Activated B cell treated with CpG ODN at 0.5 μM for 24 hours (primary cell): ENCODE measurements at regions not wholly inside any gene's neighbourhood (a gene's known extent, or its start where the extent isn't known, plus 50 kb on each side); places are given as distances from the start of the nearest gene placed in this dataset.

Experiments used
- ATAC-seq: fragments of 200-7000 bp; cut with Tn5 transposase; one replicate; pipeline ENCODE4 v1.10.0; 2021; ENCODE audit warnings: low read depth, mild to moderate bottlenecking, moderate library complexity
- CTCF ChIA-PET: fragments of 350-600 bp; sonication (Branson Sonifier 250); formaldehyde crosslinking; loops from one replicate; lab custom pipeline; 2021; ENCODE audit warnings: antibody characterized with exemption; lab: Charles Lee
- POLR2A ChIA-PET: fragments of 350-600 bp; sonication (Branson Sonifier 250); formaldehyde crosslinking; loops from one replicate; lab custom pipeline; 2021; ENCODE audit warnings: antibody characterized with exemption; lab: Charles Lee
- DNase-seq: peaks from one replicate; pipeline ENCODE4 v3.0.0; 2022
- H3K27ac Mint-ChIP-seq: one replicate; pipeline ENCODE4 v1.8.0; 2020; ENCODE audit warnings: mixed read lengths
- H3K27me3 Mint-ChIP-seq: one replicate; pipeline ENCODE4 v1.8.0; 2021; ENCODE audit warnings: mixed read lengths
- H3K36me3 Mint-ChIP-seq: one replicate; pipeline ENCODE4 v1.8.0; 2021; ENCODE audit warnings: low read depth, mixed read lengths
- H3K4me1 Mint-ChIP-seq: one replicate; pipeline ENCODE4 v1.8.0; 2021; ENCODE audit warnings: mixed read lengths
- H3K4me3 Mint-ChIP-seq: one replicate; pipeline ENCODE4 v1.8.0; 2020; ENCODE audit warnings: mild to moderate bottlenecking, mixed read lengths
- H3K9me3 Mint-ChIP-seq: one replicate; pipeline ENCODE4 v1.8.0; 2020; ENCODE audit warnings: mixed read lengths
- intact Hi-C: fragments of 100-400 bp; cut with micrococcal nuclease; formaldehyde crosslinking; loops from one replicate; pipeline ENCODE4 v1.15.1; 2024
- TF ChIP-seq, protein P1 (sequence below): fragments of 200-600 bp; IDR thresholded peaks from one replicate; pipeline ENCODE4 v1.8.0; 2022; ENCODE audit warnings: antibody characterized with exemption, mild to moderate bottlenecking

DNA sequence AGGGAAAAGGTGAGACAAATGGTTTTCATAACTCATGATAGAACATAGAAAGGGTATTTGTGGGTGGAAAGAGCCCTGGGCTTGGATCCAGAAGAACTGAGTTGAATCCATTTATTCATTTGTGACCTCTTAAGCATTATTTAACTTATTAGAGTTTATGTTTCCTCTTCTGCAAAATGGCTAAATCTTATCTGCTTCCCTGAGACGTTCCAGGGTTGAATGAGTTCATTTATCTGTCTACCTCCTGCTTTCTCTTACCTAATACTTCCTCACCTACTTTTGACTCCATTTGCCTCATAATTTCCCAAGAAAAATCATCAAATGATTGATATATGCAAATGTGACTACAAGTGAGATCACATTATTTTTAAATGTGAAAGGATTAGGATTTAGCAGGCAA lies 152.7 kb upstream of the GAS1 start:
- Mint-ChIP-seq H3K4me3 (no peak overlapping the region), H3K9me3 (no peaks in the 10 kb centered on the region), H3K4me1 (no peaks in the 10 kb centered on the region), H3K27ac (no peak overlapping the region), H3K27me3 (peaks cover 2% of the 10 kb centered on the region), H3K36me3 (no peaks in the 10 kb centered on the region)
- intact Hi-C loops, result no loop called here
- ATAC-seq (no peak), DNase-seq (no peak)
- POLR2A ChIA-PET, result no interaction called here
- CTCF ChIA-PET, result no interaction called here
- TF ChIP-seq, protein P1, sequence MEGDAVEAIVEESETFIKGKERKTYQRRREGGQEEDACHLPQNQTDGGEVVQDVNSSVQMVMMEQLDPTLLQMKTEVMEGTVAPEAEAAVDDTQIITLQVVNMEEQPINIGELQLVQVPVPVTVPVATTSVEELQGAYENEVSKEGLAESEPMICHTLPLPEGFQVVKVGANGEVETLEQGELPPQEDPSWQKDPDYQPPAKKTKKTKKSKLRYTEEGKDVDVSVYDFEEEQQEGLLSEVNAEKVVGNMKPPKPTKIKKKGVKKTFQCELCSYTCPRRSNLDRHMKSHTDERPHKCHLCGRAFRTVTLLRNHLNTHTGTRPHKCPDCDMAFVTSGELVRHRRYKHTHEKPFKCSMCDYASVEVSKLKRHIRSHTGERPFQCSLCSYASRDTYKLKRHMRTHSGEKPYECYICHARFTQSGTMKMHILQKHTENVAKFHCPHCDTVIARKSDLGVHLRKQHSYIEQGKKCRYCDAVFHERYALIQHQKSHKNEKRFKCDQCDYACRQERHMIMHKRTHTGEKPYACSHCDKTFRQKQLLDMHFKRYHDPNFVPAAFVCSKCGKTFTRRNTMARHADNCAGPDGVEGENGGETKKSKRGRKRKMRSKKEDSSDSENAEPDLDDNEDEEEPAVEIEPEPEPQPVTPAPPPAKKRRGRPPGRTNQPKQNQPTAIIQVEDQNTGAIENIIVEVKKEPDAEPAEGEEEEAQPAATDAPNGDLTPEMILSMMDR, result no peak

DNA sequence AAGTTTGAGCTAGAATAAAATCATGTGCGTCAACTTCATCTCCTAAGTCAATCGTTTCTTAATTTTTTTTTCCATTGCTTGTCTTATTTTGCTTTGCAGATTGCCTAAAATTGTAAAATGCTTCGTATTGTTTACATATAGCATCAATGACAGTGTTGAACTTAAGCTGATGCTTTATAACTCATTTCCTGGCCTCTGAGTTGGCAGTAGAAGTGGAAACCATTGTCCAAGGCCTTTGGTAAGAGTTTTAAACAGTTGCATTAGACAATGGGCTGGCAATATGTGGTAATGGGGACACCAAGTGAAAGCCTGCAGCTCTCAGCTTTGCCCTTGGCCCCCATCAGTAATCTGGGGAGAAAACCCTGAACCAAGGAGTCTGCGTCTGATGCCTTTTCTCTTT lies 154.8 kb upstream of the GAS1 start:
- ChIA-PET CTCF (no interaction called here), POLR2A (no interaction called here)
- no peak overlapping the region for H3K4me3 Mint-ChIP-seq
- DNase-seq (no peak), ATAC-seq (no peak)
- H3K36me3 Mint-ChIP-seq, result no peaks in the 10 kb centered on the region
- H3K27ac Mint-ChIP-seq, result no peak overlapping the region
- TF ChIP-seq, protein P1, result no peak
- intact Hi-C loops, result no loop called here
- peaks cover 2% of the 10 kb centered on the region for H3K27me3 Mint-ChIP-seq
- H3K4me1 Mint-ChIP-seq, result no peaks in the 10 kb centered on the region
- H3K9me3 Mint-ChIP-seq, result no peaks in the 10 kb centered on the region

DNA sequence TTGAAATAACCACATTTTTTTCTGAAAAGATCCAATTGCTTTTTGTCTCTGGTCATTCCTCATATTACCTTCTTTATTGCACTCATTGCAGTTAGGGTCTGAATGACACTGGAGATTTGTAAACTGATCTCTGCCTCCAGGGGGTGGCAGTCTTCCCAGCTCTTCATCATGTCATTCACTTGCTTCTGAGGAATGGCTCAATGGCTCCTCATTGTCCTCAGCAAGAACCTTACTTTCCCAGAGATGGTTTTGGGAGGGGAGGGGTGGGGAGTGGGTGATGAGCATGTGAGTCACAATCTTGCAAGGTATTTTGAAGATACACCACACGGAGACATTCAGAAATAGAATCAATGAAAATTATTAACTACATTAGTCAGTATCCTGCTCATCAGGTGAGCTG lies 159.8 kb upstream of the GAS1 start:
- ChIA-PET CTCF (no interaction called here), POLR2A (no interaction called here)
- Mint-ChIP-seq H3K4me3 (no peak overlapping the region), H3K36me3 (no peaks in the 10 kb centered on the region), H3K4me1 (no peaks in the 10 kb centered on the region), H3K27ac (no peak overlapping the region), H3K9me3 (peaks cover 2% of the 10 kb centered on the region), H3K27me3 (peaks cover 2% of the 10 kb centered on the region)
- TF ChIP-seq, protein P1, result no peak
- intact Hi-C loops, result no loop called here
- ATAC-seq, result no peak
- no peak for DNase-seq

DNA sequence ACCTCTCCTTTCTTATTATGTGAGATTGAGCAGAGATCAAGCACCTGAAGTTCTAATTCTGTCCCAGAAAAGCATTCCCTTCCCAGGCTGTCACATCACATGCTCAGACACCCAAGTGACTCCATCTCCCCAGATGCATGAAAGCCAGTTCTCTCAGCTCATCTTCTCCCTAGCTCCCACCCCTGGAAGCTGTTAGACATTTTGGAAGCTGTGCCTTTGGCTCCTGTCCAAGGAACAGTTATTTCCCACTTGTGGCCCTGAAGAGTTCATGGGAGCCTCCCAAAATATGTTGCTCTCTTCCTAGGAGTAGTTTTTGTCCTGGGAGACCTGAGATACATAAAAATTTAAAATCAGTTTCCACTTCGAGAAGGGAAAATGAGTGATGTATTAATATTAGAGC lies 161.4 kb upstream of the GAS1 start:
- DNase-seq (no peak), ATAC-seq (no peak)
- Mint-ChIP-seq H3K4me1 (no peaks in the 10 kb centered on the region), H3K36me3 (no peaks in the 10 kb centered on the region), H3K9me3 (peaks cover 2% of the 10 kb centered on the region), H3K27ac (no peak overlapping the region), H3K27me3 (no peaks in the 10 kb centered on the region), H3K4me3 (no peak overlapping the region)
- ChIA-PET POLR2A (no interaction called here), CTCF (no interaction called here)
- intact Hi-C loops, result no loop called here
- TF ChIP-seq, protein P1, result no peak

DNA sequence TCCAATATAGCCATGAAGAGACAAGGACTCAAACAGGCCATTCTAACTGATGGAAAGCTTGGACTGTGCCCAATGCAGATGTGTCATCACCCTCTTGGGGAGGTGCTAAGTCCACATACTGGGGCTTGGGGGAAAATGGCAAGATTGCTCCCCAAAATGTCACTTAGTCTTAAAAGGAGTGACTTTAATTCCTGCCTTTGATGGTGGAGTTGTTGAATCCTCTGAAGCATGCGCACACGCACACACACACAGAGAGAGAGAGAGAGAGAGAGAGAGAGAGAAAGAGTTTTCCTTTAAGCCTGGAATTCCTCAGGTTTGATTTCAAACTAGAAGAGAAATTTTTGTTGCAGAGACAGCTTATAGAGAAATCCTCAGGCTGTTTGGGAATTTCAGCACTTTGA lies 161.9 kb upstream of the GAS1 start:
- ATAC-seq, result no peak
- CTCF ChIA-PET, result no interaction called here

More for the DNA sequence above, 161.9 kb upstream of the GAS1 start:
- TF ChIP-seq, protein P1, result no peak
- POLR2A ChIA-PET, result no interaction called here
- Mint-ChIP-seq H3K27me3 (no peaks in the 10 kb centered on the region), H3K4me3 (no peak overlapping the region), H3K4me1 (no peaks in the 10 kb centered on the region), H3K36me3 (no peaks in the 10 kb centered on the region), H3K9me3 (peaks cover 2% of the 10 kb centered on the region), H3K27ac (no peak overlapping the region)
- DNase-seq, result no peak
- intact Hi-C loops, result no loop called here
